ENCODE measurements at regions not wholly inside any gene's neighbourhood (a gene's known extent, or its start where the extent isn't known, plus 50 kb on each side); places are given as distances from the start of the nearest gene placed in this dataset.

DNA sequence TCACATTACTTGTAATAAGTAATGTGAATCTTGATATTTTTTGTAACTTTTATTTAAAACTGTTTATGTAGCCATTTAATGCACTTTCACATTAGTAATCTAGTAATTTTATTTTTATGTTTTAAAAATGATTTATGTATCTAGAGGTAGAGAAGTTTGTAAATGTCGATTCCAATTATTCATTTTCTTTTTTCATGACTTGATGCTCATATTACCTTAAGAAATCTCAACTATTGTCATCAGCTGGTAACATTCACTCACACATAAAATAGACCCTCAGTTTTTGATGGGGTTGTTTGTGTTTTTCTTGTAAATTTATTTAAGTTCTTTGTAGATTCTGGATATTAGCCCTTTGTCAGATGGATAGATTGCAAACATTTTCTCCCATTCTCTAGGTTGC lies 351.7 kb upstream of the CDH7 start:
- DNase-seq = no peak

- DNase-seq = no peak
Measured at GRCh38 chr18:65398347-65399075, 352.3 kb upstream of the CDH7 start.

GRCh38 chr18:65380986-65381385 lies 369.8 kb upstream of the CDH7 start:
- no peak for DNase-seq

GRCh38 chr18:65380571-65380970 lies 370.2 kb upstream of the CDH7 start:
- DNase-seq = no peak

GRCh38 chr18:65372904-65373303 lies 377.9 kb upstream of the CDH7 start:
- no peak for DNase-seq

GRCh38 chr18:65365245-65365980 lies 385.4 kb upstream of the CDH7 start:
- DNase-seq = no peak

GRCh38 chr18:65363911-65364632 lies 386.7 kb upstream of the CDH7 start:
- no peak for DNase-seq

- no peak for DNase-seq
Measured at GRCh38 chr18:65363011-65363410, 387.8 kb upstream of the CDH7 start.

- no peak for DNase-seq
Measured at GRCh38 chr18:65359479-65359878, 391.3 kb upstream of the CDH7 start.

DNA sequence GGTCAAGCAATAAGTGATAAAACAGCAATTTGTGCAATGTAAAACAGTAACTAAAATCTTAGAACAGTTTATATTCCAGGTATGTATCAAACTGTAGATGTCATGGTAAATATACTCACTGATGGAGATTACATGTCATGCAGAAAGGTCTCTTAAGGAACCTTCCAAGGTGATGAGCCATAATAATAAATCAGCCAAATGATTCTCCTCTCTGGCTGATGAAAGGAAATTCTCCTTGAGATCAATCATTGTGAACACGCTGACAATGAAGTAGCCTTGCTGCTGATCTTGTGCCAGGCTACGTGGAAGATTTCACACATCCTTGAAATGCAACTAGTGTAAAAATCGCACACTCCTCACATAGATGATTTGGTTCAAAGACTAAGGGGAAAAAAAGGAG lies 392.5 kb upstream of the CDH7 start:
- no peak for DNase-seq

DNA sequence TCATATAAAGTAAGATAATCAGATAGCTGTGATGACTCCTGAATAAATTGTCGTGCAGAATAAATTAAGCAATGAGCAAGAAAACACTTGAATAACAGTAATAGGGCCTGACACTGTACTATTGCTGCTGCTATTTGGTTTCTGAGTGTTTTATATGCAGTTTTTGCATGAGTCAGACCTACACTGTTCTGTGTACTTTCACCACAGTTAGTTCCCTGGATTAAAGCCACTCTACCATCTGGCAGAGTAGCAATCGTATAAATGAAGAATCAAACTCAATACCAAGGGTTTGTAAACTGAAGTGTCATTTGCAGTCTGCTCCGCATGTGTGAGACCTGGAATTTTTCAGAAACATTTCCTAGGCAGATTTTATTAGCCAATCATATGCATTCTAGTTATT lies 398.6 kb upstream of the CDH7 start:
- no peak for DNase-seq

DNA sequence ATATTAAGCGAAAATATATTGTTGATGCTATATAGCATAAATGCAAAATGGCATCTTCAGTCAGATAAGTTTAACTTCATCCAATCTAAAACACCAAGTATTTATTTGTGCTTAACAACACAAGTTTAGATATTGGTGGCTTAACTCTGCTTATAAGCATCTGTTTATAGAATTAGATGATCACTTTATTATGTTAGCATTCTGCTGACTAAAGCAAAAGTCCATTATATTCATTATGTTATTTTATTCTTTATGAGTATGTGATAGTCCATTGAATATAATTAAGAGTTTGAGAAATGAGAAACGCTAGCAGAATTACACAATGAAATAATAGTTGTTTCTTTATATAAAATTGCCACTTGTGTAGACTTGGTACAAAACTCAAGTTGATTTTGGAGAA lies 401.2 kb upstream of the CDH7 start:
- no peak for DNase-seq

- no peak for DNase-seq
Measured at GRCh38 chr18:65347446-65347845, 403.4 kb upstream of the CDH7 start.

DNA sequence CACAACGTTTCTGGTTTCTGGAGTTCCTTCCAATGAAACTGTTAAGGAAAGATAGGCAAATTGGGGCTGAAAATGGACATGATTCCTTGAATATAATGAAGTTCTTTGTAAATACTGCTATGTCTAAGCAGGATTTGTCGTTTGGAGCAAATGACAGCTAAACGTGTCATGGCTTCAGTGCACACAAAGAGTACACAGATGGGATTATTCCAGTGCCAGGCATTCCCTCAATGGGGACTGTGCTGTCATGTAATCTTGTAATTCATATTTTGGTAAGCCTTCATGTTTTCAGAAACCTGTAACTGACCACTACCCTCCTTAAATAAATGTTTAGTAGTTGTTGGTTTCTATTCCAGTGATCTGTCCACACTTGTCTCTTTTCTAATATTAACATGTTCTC lies 404.7 kb upstream of the CDH7 start:
- no peak for DNase-seq

DNA sequence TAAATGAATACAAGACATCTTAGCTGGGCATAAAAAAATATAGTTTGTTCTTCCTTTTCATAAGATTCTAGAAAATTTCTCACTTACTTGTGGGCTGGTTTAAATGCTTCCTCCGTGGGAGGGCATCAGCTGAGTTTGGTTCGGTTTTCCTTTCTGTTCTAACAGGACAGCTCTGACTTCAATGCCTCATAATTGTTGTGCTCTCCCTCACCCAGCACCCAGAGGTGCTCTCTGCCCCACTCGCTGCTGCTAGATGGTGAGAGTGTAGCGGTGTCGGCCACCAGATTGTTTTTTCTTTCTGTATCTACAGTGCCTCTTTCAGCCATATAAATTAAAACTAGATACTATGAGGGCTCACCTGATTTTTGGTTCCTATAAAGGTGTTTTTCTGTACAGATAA lies 407.2 kb upstream of the CDH7 start:
- DNase-seq = no peak

DNA sequence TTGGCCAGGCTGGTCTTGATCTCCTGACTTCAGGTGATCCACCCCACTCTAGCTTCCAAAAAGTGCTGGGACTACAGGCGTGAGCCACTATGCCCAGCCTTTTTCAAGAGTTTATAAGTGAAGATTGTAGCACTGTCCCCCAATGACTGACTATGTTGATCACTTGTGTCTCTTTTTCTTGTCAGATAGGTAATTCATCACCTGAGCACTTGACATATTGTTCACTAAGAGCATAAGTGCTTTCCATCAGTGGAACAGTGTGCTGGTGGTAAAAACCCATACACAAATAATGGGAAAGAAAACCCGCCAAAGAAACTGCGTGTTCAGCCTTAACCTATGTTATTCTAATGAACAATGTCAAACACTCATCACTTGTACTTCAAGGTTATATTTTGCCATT lies 414.4 kb upstream of the CDH7 start:
- no peak for DNase-seq

DNA sequence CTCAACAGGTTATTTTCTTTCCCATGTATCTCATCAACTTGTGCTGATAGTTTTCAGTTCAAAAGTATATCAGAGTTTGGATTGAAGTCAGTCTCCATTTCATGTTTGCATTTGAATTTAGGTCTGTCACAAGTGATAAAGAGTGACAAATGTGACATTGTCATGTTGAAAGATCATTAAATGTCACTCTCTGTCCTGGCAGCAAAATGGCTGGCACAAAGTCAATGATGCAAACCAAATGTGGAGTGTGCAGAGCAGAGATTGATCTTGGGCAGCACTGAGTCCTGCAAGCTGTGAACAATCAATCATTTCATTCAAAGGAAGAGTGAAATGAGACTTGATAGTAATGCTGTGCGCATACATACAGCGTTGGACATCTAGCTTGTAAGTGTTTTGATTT lies 421.8 kb upstream of the CDH7 start:
- DNase-seq = no peak

DNA sequence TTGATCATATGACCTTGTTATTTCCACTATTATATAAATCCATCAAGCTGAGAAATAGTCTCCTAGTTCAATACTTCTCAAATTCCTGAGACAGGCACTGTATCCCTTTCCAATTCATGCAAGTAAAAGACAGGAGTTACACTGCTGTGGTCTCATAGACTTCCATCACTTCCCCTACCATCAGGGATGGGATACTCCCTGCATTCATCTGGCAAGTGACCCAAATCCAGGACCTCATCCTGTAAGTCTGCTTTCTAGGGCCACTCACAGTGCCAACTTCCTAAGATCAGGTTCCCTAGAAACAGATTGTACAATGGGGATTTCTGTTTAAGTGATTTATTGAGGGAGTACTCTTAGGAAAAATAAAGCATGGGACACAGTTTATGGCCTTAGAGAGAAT lies 424.0 kb upstream of the CDH7 start:
- no peak for DNase-seq

GRCh38 chr18:65322895-65323294 lies 427.9 kb upstream of the CDH7 start:
- no peak for DNase-seq

GRCh38 chr18:65298422-65298821 lies 452.4 kb upstream of the CDH7 start:
- DNase-seq = no peak

DNA sequence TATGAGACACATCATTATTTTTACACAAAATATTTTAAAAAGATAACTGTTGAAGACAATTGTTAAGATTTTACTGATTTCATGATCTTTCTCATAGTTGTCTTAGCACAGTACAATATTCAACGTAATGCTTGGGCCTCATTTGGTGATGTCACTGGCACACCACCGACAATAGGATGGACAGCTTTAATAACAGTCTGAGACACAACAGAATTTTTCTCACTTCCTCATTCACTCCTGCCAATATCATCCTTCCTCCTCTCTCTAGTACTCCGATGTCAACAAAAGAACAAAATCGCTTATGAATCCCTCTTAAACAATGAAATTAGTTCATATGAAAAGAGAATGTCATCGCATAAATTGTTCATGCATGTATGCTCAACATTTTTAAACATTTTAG lies 461.9 kb upstream of the CDH7 start:
- DNase-seq = no peak

GRCh38 chr18:65287652-65288051 lies 463.2 kb upstream of the CDH7 start:
- DNase-seq = no peak

- no peak for DNase-seq
Measured at GRCh38 chr18:65282096-65282495, 468.7 kb upstream of the CDH7 start.

DNA sequence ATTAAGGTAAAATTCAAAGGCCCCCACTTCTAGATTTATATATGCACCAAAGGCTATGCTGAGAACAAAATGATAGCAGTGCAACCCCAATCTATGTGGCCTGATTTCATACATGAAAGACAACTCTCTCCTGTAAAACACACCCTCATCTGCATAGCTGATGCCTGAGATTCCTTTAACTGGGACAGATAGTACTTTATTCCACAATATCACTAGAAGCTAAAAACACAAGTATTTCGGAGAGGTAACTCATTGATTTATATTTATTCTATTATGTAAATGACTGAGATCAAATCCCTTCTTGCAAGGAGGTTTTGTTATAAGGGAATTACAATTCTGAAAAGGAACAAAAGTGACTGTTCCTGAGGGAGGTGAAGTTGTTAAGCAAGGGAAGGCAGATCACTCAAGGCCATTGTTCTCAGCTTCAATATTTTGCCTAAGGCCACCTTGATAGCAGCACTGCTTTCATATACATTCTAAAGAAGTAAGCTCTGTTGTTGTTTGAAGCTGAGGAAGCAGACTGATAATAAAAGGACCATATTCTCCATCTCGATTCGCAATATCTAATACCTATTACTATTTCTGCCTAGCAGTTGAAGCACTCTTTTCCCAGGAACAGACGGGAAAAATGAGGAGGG lies 471.0 kb upstream of the CDH7 start:
- DNase-seq = no peak
